ENCODE measurements at regions not wholly inside any gene's neighbourhood (a gene's known extent, or its start where the extent isn't known, plus 50 kb on each side); places are given as distances from the start of the nearest gene placed in this dataset.
A peak's percentile ranks its signal among the peaks of the same experiment; 100 is the strongest.
"Not testable (repeated sequence)": the region's sequence is repeated elsewhere in the genome, so short reads cannot be mapped to it uniquely, and the experiment has no call there.

- no peak for DNase-seq
Measured at GRCh38 chr2:40043641-40044040, 264.6 kb upstream of the THUMPD2 start.

GRCh38 chr2:40043191-40043590 is 264.1 kb upstream of the THUMPD2 start:
- no peak for DNase-seq

- peak; percentile 65 for DNase-seq
Measured at GRCh38 chr2:40041422-40042382, 262.6 kb upstream of the THUMPD2 start.

- DNase-seq, result no peak
Measured at GRCh38 chr2:40039549-40039948, 260.5 kb upstream of the THUMPD2 start.

GRCh38 chr2:40038646-40039045 is 259.6 kb upstream of the THUMPD2 start:
- no peak for DNase-seq

- no peak for DNase-seq
Measured at GRCh38 chr2:40037303-40037702, 258.2 kb upstream of the THUMPD2 start.

GRCh38 chr2:40036241-40036640 is 257.2 kb upstream of the THUMPD2 start:
- DNase-seq, result no peak

- no peak for DNase-seq
Measured at GRCh38 chr2:40034801-40035200, 255.7 kb upstream of the THUMPD2 start.

GRCh38 chr2:40034198-40034597 is 255.1 kb upstream of the THUMPD2 start:
- DNase-seq, result no peak

GRCh38 chr2:40033781-40034180 is 254.7 kb upstream of the THUMPD2 start:
- DNase-seq, result no peak

- DNase-seq, result no peak
Measured at GRCh38 chr2:40032650-40033319, 253.7 kb upstream of the THUMPD2 start.

GRCh38 chr2:40030456-40030975 is 251.5 kb upstream of the THUMPD2 start:
- no peak for DNase-seq

GRCh38 chr2:40028792-40029488 is 249.9 kb upstream of the THUMPD2 start:
- no peak for DNase-seq

- no peak for DNase-seq
Measured at GRCh38 chr2:40027968-40028367, 248.9 kb upstream of the THUMPD2 start.

- DNase-seq, result not testable (repeated sequence)
Measured at GRCh38 chr2:40025276-40025675, 246.2 kb upstream of the THUMPD2 start.

GRCh38 chr2:40020997-40021396 is 241.9 kb upstream of the THUMPD2 start:
- DNase-seq, result no peak

GRCh38 chr2:40016151-40016885 is 237.3 kb upstream of the THUMPD2 start:
- DNase-seq, result no peak

GRCh38 chr2:40013962-40014361 is 234.9 kb upstream of the THUMPD2 start:
- DNase-seq, result not testable (repeated sequence)

- no peak for DNase-seq
Measured at GRCh38 chr2:40004336-40004735, 225.3 kb upstream of the THUMPD2 start.

GRCh38 chr2:40002339-40002738 is 223.3 kb upstream of the THUMPD2 start:
- no peak for DNase-seq

- no peak for DNase-seq
Measured at GRCh38 chr2:39999864-40000263, 220.8 kb upstream of the THUMPD2 start.

- no peak for DNase-seq
Measured at GRCh38 chr2:39998617-39999016, 219.6 kb upstream of the THUMPD2 start.
